Astrocyte (in vitro differentiated cells and primary cell): ENCODE measurements at regions not wholly inside any gene's neighbourhood (a gene's known extent, or its start where the extent isn't known, plus 50 kb on each side); places are given as distances from the start of the nearest gene placed in this dataset.
"Not testable (repeated sequence)": the region's sequence is repeated elsewhere in the genome, so short reads cannot be mapped to it uniquely, and the experiment has no call there.

Experiments
- CTCF ChIP-seq: IDR thresholded peaks from 2 replicates; pipeline ENCODE4 v1.5.1; 2011; ENCODE audit warnings: low read depth, mild to moderate bottlenecking, inconsistent platforms, low read length, moderate library complexity; ENCODE audit not compliant: insufficient read depth
- EZH2 ChIP-seq: IDR thresholded peaks from 2 replicates; pipeline ENCODE4 v1.6.1; 2012; ENCODE audit warnings: mild to moderate bottlenecking, low read length, inconsistent platforms; ENCODE audit not compliant: insufficient read depth

GRCh38 chrX:89811440-89811839, 110.3 kb upstream of the TGIF2LX start:
- TF ChIP-seq CTCF, EZH2: not testable (repeated sequence)
